ENCODE measurements at regions not wholly inside any gene's neighbourhood (a gene's known extent, or its start where the extent isn't known, plus 50 kb on each side); places are given as distances from the start of the nearest gene placed in this dataset.
A peak's percentile ranks its signal among the peaks of the same experiment; 100 is the strongest.
"Not testable (repeated sequence)": the region's sequence is repeated elsewhere in the genome, so short reads cannot be mapped to it uniquely, and the experiment has no call there.

- DNase-seq: not testable (repeated sequence)
These were observed 54.5 kb upstream of the UNC13C start for GRCh38 chr15:53923741-53924140.

GRCh38 chr15:53918180-53919079 lies 59.8 kb upstream of the UNC13C start:
- DNase-seq: peak in 1 of 2 donors; percentile 12

- no peak for DNase-seq
These were observed 61.1 kb upstream of the UNC13C start for GRCh38 chr15:53917109-53917508.

GRCh38 chr15:53911431-53911830 lies 66.8 kb upstream of the UNC13C start:
- peak; percentile 32 to 55 for DNase-seq

- no peak for DNase-seq
These were observed 67.4 kb upstream of the UNC13C start for GRCh38 chr15:53910852-53911251.

GRCh38 chr15:53910236-53910849 lies 67.9 kb upstream of the UNC13C start:
- peak; percentile 17 to 28 for DNase-seq

- DNase-seq: no peak
These were observed 75.1 kb upstream of the UNC13C start for GRCh38 chr15:53903129-53903528.

GRCh38 chr15:53893468-53893867 lies 84.8 kb upstream of the UNC13C start:
- not testable (repeated sequence) for DNase-seq

GRCh38 chr15:53891862-53892261 lies 86.4 kb upstream of the UNC13C start:
- DNase-seq: not testable (repeated sequence)

GRCh38 chr15:53884441-53884840 lies 93.8 kb upstream of the UNC13C start:
- no peak for DNase-seq

- DNase-seq: no peak
These were observed 95.9 kb upstream of the UNC13C start for GRCh38 chr15:53882311-53882710.

GRCh38 chr15:53880357-53880756 lies 97.9 kb upstream of the UNC13C start:
- no peak for DNase-seq

- DNase-seq: no peak
These were observed 102.5 kb upstream of the UNC13C start for GRCh38 chr15:53875711-53876110.

GRCh38 chr15:53875139-53875538 lies 103.1 kb upstream of the UNC13C start:
- DNase-seq: no peak

- DNase-seq: no peak
These were observed 105.8 kb upstream of the UNC13C start for GRCh38 chr15:53872410-53872809.

- DNase-seq: no peak
These were observed 108.5 kb upstream of the UNC13C start for GRCh38 chr15:53869806-53870073.

GRCh38 chr15:53869044-53869805 lies 109.0 kb upstream of the UNC13C start:
- DNase-seq: no peak

- DNase-seq: peak; percentile 34 to 41
These were observed 102.9 kb upstream of the WDR72 start for GRCh38 chr15:53862386-53862785.

- no peak for DNase-seq
These were observed 102.3 kb upstream of the WDR72 start for GRCh38 chr15:53861792-53862191.

- no peak for DNase-seq
These were observed 91.8 kb upstream of the WDR72 start for GRCh38 chr15:53851110-53851848.

- no peak for DNase-seq
These were observed 88.3 kb upstream of the WDR72 start for GRCh38 chr15:53847745-53848144.

GRCh38 chr15:53844634-53845033 lies 85.2 kb upstream of the WDR72 start:
- no peak for DNase-seq
